Fibroblast of villous mesenchyme (primary cell): ENCODE measurements at regions not wholly inside any gene's neighbourhood (a gene's known extent, or its start where the extent isn't known, plus 50 kb on each side); places are given as distances from the start of the nearest gene placed in this dataset.

Experiments used
- DNase-seq: peaks from one replicate; pipeline ENCODE4 v3.0.0-alpha.2; 2010; ENCODE audit warnings: low read depth
- H3K4me3 ChIP-seq: 2 replicates; pipeline ENCODE4 v1.5.1; 2011; ENCODE audit warnings: low read depth, mild to moderate bottlenecking, low read length
- CTCF ChIP-seq: IDR thresholded peaks from 2 replicates; pipeline ENCODE4 v1.5.1; 2012; ENCODE audit warnings: low read depth, mild to moderate bottlenecking, low read length; ENCODE audit not compliant: insufficient read depth

- TF ChIP-seq CTCF = no peak
- H3K4me3 ChIP-seq = no peak overlapping the region
- no peak for DNase-seq
Measured at GRCh38 chr13:70666883-70667556, 558.8 kb upstream of the KLHL1 start.

GRCh38 chr13:70662231-70662940 lies 554.1 kb upstream of the KLHL1 start:
- no peak for DNase-seq
- no peak for TF ChIP-seq CTCF
- H3K4me3 ChIP-seq = no peak overlapping the region

- H3K4me3 ChIP-seq = no peak overlapping the region
- TF ChIP-seq CTCF = no peak
- no peak for DNase-seq
Measured at GRCh38 chr13:70644052-70644451, 535.8 kb upstream of the KLHL1 start.

- H3K4me3 ChIP-seq = no peak overlapping the region
- no peak for TF ChIP-seq CTCF
- DNase-seq = no peak
Measured at GRCh38 chr13:70634893-70635292, 526.6 kb upstream of the KLHL1 start.

GRCh38 chr13:70630247-70630646 lies 522.0 kb upstream of the KLHL1 start:
- no peak for DNase-seq
- no peak overlapping the region for H3K4me3 ChIP-seq
- TF ChIP-seq CTCF = no peak

GRCh38 chr13:70623239-70623638 lies 515.0 kb upstream of the KLHL1 start:
- no peak for TF ChIP-seq CTCF
- peak; percentile 1 for DNase-seq

GRCh38 chr13:70622796-70623195 lies 514.5 kb upstream of the KLHL1 start:
- no peak for DNase-seq
- H3K4me3 ChIP-seq = no peak overlapping the region
- no peak for TF ChIP-seq CTCF

More at GRCh38 chr13:70623239-70623638, 515.0 kb upstream of the KLHL1 start:
- no peak overlapping the region for H3K4me3 ChIP-seq
